ENCODE measurements at regions not wholly inside any gene's neighbourhood (a gene's known extent, or its start where the extent isn't known, plus 50 kb on each side); places are given as distances from the start of the nearest gene placed in this dataset.

GRCh38 chr3:83734656-83735055 is 1224.1 kb upstream of the CADM2 start:
- TF ChIP-seq, protein P1, sequence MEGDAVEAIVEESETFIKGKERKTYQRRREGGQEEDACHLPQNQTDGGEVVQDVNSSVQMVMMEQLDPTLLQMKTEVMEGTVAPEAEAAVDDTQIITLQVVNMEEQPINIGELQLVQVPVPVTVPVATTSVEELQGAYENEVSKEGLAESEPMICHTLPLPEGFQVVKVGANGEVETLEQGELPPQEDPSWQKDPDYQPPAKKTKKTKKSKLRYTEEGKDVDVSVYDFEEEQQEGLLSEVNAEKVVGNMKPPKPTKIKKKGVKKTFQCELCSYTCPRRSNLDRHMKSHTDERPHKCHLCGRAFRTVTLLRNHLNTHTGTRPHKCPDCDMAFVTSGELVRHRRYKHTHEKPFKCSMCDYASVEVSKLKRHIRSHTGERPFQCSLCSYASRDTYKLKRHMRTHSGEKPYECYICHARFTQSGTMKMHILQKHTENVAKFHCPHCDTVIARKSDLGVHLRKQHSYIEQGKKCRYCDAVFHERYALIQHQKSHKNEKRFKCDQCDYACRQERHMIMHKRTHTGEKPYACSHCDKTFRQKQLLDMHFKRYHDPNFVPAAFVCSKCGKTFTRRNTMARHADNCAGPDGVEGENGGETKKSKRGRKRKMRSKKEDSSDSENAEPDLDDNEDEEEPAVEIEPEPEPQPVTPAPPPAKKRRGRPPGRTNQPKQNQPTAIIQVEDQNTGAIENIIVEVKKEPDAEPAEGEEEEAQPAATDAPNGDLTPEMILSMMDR (IDR thresholded peaks at IDR 0.05): no peak
- TF ChIP-seq POLR2A (IDR thresholded peaks at IDR 0.05) (no peak), POLR2AphosphoS5 (IDR thresholded peaks at IDR 0.05) (no peak)

Measured in prostate gland (tissue), 2 donors.